Keratinocyte (primary cell): ENCODE measurements at regions not wholly inside any gene's neighbourhood (a gene's known extent, or its start where the extent isn't known, plus 50 kb on each side); places are given as distances from the start of the nearest gene placed in this dataset.

Experiments used
- DNase-seq: peaks from one replicate; pipeline ENCODE4 v3.0.0-alpha.2; 2011; ENCODE audit warnings: low read depth, missing footprints, low spot score
- FAIRE-seq: peaks from 2 replicates; lab custom pipeline; 2011; peaks lifted over from hg19 to GRCh38; lab: Jason Lieb, UNC
- H2AFZ ChIP-seq: 2 replicates; pipeline ENCODE4 v1.6.0; 2012; ENCODE audit warnings: low read length, control low read depth, inconsistent platforms; ENCODE audit not compliant: control insufficient read depth
- H3K27ac ChIP-seq: 2 replicates; pipeline ENCODE4 v1.5.1; 2011; ENCODE audit warnings: low read length; ENCODE audit not compliant: control insufficient read depth, insufficient read depth
- H3K27me3 ChIP-seq: 3 replicates; pipeline ENCODE4 v1.6.0; 2011; ENCODE audit warnings: low read length; ENCODE audit not compliant: control insufficient read depth, insufficient read depth; ENCODE audit errors: extremely low read depth
- H3K36me3 ChIP-seq, 2 experiments: 2 replicates in 1 of 2; 3 replicates in 1 of 2; pipeline ENCODE4 v1.5.1; 2011; ENCODE audit warnings: low read length in 2 of 2, mild to moderate bottlenecking in 1 of 2; ENCODE audit not compliant: control insufficient read depth in 2 of 2, insufficient read depth in 2 of 2; ENCODE audit errors: extremely low read depth in 1 of 2
- H3K4me1 ChIP-seq: 3 replicates; pipeline ENCODE4 v1.5.1; 2011; ENCODE audit warnings: low read length; ENCODE audit not compliant: control insufficient read depth, insufficient read depth; ENCODE audit errors: extremely low read depth
- H3K4me2 ChIP-seq: 3 replicates; pipeline ENCODE4 v1.6.0; 2011; ENCODE audit warnings: low read depth, low read length; ENCODE audit not compliant: control insufficient read depth, insufficient read depth; ENCODE audit errors: extremely low read depth
- H3K4me3 ChIP-seq, 3 experiments: fragments of 200-600 bp in 1 of 3; sonication (generic) in 1 of 3; 2 replicates in 2 of 3; 3 replicates in 1 of 3; pipeline ENCODE4 v1.5.1; 2011 to 2016; ENCODE audit warnings: low read length in 3 of 3, mild to moderate bottlenecking in 3 of 3, control low read depth in 2 of 3, inconsistent platforms in 1 of 3, low read depth in 1 of 3, mixed read lengths in 1 of 3, mixed run types in 1 of 3, moderate library complexity in 1 of 3; ENCODE audit not compliant: control insufficient read depth in 2 of 3, insufficient read depth in 2 of 3; ENCODE audit errors: extremely low read depth in 1 of 3
- H3K79me2 ChIP-seq: 2 replicates; pipeline ENCODE4 v1.6.0; 2012; ENCODE audit warnings: low read length; ENCODE audit not compliant: control insufficient read depth, insufficient read depth
- H3K9ac ChIP-seq: 3 replicates; pipeline ENCODE4 v1.6.0; 2011; ENCODE audit warnings: low read length; ENCODE audit not compliant: control insufficient read depth, insufficient read depth; ENCODE audit errors: extremely low read depth
- H3K9me1 ChIP-seq: 3 replicates; pipeline ENCODE4 v1.6.0; 2011; ENCODE audit warnings: low read length; ENCODE audit not compliant: control insufficient read depth, insufficient read depth; ENCODE audit errors: extremely low read depth
- H3K9me3 ChIP-seq: 2 replicates; pipeline ENCODE4 v1.5.1; 2012; ENCODE audit warnings: low read depth, low read length; ENCODE audit not compliant: control insufficient read depth
- H4K20me1 ChIP-seq: 3 replicates; pipeline ENCODE4 v1.6.0; 2011; ENCODE audit warnings: low read length; ENCODE audit not compliant: control insufficient read depth, insufficient read depth; ENCODE audit errors: extremely low read depth
- CTCF ChIP-seq, 3 experiments: IDR thresholded peaks in 1 of 3; conservative IDR thresholded peaks in 1 of 3; optimal IDR thresholded peaks in 1 of 3; 2 replicates in 2 of 3; 3 replicates in 1 of 3; pipeline versions ENCODE3 to v1.5.1; 2011; ENCODE audit warnings: low read length in 3 of 3, mild to moderate bottlenecking in 3 of 3, moderate library complexity in 2 of 3, control low read depth in 1 of 3, inconsistent platforms in 1 of 3; ENCODE audit not compliant: insufficient read depth in 2 of 3; ENCODE audit errors: extremely low read depth in 1 of 3
- EZH2 ChIP-seq: IDR thresholded peaks from one replicate; pipeline ENCODE4 v1.6.1; 2012; ENCODE audit warnings: inconsistent platforms, mild to moderate bottlenecking, low read length, moderate library complexity
- dilution Hi-C: fragments of 300-500 bp; cut with MboI; formaldehyde crosslinking; loops from one replicate; pipeline ENCODE4 v1.7.0; 2020; ENCODE audit warnings: low sequenced_read_pairs; ENCODE audit not compliant: extremely low pct_ligation_motif_present

GRCh38 chr13:58080806-58081205 lies 449.3 kb downstream of the PCDH17 start:
- no peak overlapping the region for H3K4me3 ChIP-seq
- no peaks in the 10 kb centered on the region for H3K79me2 ChIP-seq
- H3K36me3 ChIP-seq, result no peaks in the 10 kb centered on the region
- no peaks in the 10 kb centered on the region for H3K9me1 ChIP-seq
- no peaks in the 10 kb centered on the region for H3K4me1 ChIP-seq
- no peaks in the 10 kb centered on the region for H3K27me3 ChIP-seq
- dilution Hi-C loops, result no loop called here
- no peaks in the 10 kb centered on the region for H3K9me3 ChIP-seq
- FAIRE-seq (no peak), DNase-seq (no peak)
- no peaks in the 10 kb centered on the region for H4K20me1 ChIP-seq
- TF ChIP-seq EZH2 (no peak), CTCF (optimal IDR thresholded peaks at IDR 0.05 in 1 of 3, IDR thresholded peaks at IDR 0.05 in 1 of 3, conservative IDR thresholded peaks at IDR 0.05 in 1 of 3; ENCODE audit: extremely low read depth in 1 of 3, insufficient read depth in 2 of 3, low read length in 3 of 3) (no peak)
- H3K27ac ChIP-seq, result no peak overlapping the region
- H3K9ac ChIP-seq, result no peak overlapping the region
- no peak overlapping the region for H3K4me2 ChIP-seq
- no peak overlapping the region for H2AFZ ChIP-seq

GRCh38 chr13:58081301-58081820 lies 449.8 kb downstream of the PCDH17 start:
- dilution Hi-C loops, result no loop called here
- TF ChIP-seq CTCF (optimal IDR thresholded peaks at IDR 0.05 in 1 of 3, IDR thresholded peaks at IDR 0.05 in 1 of 3, conservative IDR thresholded peaks at IDR 0.05 in 1 of 3; ENCODE audit: extremely low read depth in 1 of 3, insufficient read depth in 2 of 3, low read length in 3 of 3), result no peak
- TF ChIP-seq EZH2, result no peak
- no peak for FAIRE-seq
- Histone ChIP-seq H3K9me3 (no peaks in the 10 kb centered on the region), H3K9ac (no peak overlapping the region), H3K27ac (no peak overlapping the region), H3K4me2 (no peak overlapping the region), H3K79me2 (no peaks in the 10 kb centered on the region), H3K9me1 (no peaks in the 10 kb centered on the region), H2AFZ (no peak overlapping the region), H3K4me1 (no peaks in the 10 kb centered on the region), H3K36me3 (no peaks in the 10 kb centered on the region), H3K27me3 (no peaks in the 10 kb centered on the region), H4K20me1 (no peaks in the 10 kb centered on the region), H3K4me3 (no peak overlapping the region)
- DNase-seq, result no peak
